ENCODE measurements at regions not wholly inside any gene's neighbourhood (a gene's known extent, or its start where the extent isn't known, plus 50 kb on each side); places are given as distances from the start of the nearest gene placed in this dataset.

DNA sequence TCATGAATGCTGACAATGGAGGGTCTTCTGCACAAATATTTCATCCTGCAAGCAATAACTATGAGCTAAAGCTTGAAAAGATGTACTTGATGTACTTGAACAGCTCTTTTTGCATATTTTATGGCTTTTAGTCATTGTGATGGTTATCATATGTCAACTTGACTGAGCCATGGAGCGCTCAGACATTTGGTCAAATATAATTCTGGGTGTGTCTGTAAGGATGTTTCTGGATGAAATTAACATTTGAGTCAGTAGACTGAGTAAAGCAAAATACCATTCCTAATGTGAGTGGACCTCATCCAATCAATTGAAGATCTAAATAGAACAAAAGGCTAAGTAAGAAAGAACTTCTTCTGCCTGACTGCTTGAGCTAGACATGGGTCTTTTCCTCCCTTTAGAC, 509.0 kb downstream of the BCL11A start (continued):
- TF ChIP-seq, protein P1, sequence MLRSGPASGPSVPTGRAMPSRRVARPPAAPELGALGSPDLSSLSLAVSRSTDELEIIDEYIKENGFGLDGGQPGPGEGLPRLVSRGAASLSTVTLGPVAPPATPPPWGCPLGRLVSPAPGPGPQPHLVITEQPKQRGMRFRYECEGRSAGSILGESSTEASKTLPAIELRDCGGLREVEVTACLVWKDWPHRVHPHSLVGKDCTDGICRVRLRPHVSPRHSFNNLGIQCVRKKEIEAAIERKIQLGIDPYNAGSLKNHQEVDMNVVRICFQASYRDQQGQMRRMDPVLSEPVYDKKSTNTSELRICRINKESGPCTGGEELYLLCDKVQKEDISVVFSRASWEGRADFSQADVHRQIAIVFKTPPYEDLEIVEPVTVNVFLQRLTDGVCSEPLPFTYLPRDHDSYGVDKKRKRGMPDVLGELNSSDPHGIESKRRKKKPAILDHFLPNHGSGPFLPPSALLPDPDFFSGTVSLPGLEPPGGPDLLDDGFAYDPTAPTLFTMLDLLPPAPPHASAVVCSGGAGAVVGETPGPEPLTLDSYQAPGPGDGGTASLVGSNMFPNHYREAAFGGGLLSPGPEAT (IDR thresholded peaks at IDR 0.05; ENCODE audit: low read depth) = no peak
- TF ChIP-seq SUPT20H (IDR thresholded peaks at IDR 0.05; ENCODE audit: borderline replicate concordance, control insufficient read depth, low read depth, low read length) (no peak), KDM1A (IDR thresholded peaks at IDR 0.05; ENCODE audit: borderline replicate concordance) (no peak)

DNA sequence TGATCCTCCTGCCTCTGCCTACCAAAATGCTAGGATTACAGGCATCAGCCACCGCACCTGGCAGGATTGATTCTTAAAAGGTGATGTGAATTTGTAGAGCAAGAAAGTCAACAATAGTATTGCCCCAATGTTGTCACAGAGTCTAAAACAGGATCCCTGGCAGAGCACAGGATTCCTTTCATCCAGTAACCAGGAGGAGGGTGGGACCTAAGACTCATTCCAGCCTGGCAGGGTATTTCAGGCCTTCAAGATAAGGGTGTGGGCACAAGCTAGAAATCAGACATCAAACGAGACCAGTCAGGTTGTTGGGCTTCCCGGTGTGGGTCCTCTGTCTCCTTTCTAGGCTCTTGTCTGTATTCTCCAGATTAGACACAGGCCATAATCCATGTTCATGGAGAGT, 511.4 kb downstream of the BCL11A start:
- Histone ChIP-seq H3K27me3 (replicated peaks in 1 of 2; ENCODE audit: control insufficient read depth in 2 of 2, insufficient read depth in 2 of 2, low read length in 1 of 2) (no peaks in the 10 kb centered on the region), H3K4me2 (ENCODE audit: control insufficient read depth, insufficient read depth) (no peak overlapping the region), H3K4me1 (ENCODE audit: control insufficient read depth, insufficient read depth, low read length) (no peaks in the 10 kb centered on the region), H3K9ac (ENCODE audit: control insufficient read depth, insufficient read depth, low read length) (no peak overlapping the region), H3K79me2 (ENCODE audit: control insufficient read depth, insufficient read depth, low read length) (no peaks in the 10 kb centered on the region), H3K36me3 (ENCODE audit: control insufficient read depth in 2 of 2, insufficient read depth in 2 of 2, low read length in 1 of 2) (no peaks in the 10 kb centered on the region), H3K4me3 (no peak overlapping the region), H2AFZ (ENCODE audit: control insufficient read depth, low read depth, low read length) (no peak overlapping the region), H3K27ac (ENCODE audit: control insufficient read depth, insufficient read depth) (no peak overlapping the region), H4K20me1 (ENCODE audit: control insufficient read depth, insufficient read depth) (no peaks in the 10 kb centered on the region), H3K9me3 (replicated peaks; ENCODE audit: control insufficient read depth, insufficient read depth, low read length) (no peaks in the 10 kb centered on the region)
- BruUV-seq (replicated peaks) = no TSS peak
- FAIRE-seq (no peak), ATAC-seq (no peak), DNase-seq (ENCODE audit: low read depth, low spot score) (no peak)
- ChIA-PET POLR2A (no interaction called here), RAD21 (ENCODE audit: unreplicated experiment) (no interaction called here), CTCF (interaction anchor here (0.6 kb wide), 1 partner anchor 110 kb away, joined by 3 read pairs; no protein-coding TSS in a partner anchor), SMC1A (ENCODE audit: uncharacterized antibody, unreplicated experiment) (no interaction called here)
- WGBS (ENCODE audit: insufficient coverage, insufficient replicate concordance, low lambda C conversion rate, missing lambda C conversion rate) = 49% methylated on average over 3 of the region's 3 CpGs
- TF ChIP-seq RBBP5 (conservative IDR thresholded peaks at IDR 0.05) (no peak), IKZF1 (conservative IDR thresholded peaks at IDR 0.05) (no peak), RELA (IDR thresholded peaks at IDR 0.05; ENCODE audit: borderline replicate concordance, partially characterized antibody) (no peak)
- TF ChIP-seq, protein P2, sequence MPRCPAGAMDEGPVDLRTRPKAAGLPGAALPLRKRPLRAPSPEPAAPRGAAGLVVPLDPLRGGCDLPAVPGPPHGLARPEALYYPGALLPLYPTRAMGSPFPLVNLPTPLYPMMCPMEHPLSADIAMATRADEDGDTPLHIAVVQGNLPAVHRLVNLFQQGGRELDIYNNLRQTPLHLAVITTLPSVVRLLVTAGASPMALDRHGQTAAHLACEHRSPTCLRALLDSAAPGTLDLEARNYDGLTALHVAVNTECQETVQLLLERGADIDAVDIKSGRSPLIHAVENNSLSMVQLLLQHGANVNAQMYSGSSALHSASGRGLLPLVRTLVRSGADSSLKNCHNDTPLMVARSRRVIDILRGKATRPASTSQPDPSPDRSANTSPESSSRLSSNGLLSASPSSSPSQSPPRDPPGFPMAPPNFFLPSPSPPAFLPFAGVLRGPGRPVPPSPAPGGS (IDR thresholded peaks at IDR 0.05; ENCODE audit: borderline replicate concordance, insufficient read depth, low read depth, low read length, poor library complexity, severe bottlenecking) = no peak
- in situ Hi-C loops (cut with MboI) (no loop called here), intact Hi-C loops (cut with micrococcal nuclease; ENCODE audit: unreplicated experiment) (no loop called here)

All from GM12878 (cell line).